HepG2 (cell line): ENCODE measurements at regions not wholly inside any gene's neighbourhood (a gene's known extent, or its start where the extent isn't known, plus 50 kb on each side); places are given as distances from the start of the nearest gene placed in this dataset.

ENCODE experiments used
- ATAC-seq: fragments of 200-7000 bp; cut with Tn5 transposase; 3 replicates; pipeline ENCODE4 v1.9.1; 2020; ENCODE audit warnings: mild to moderate bottlenecking, moderate library complexity
- BruUV-seq: library from RNA; stranded (reverse); fragments of 400-500 nt; replicated peaks from 2 replicates; lab custom pipeline; 2021; lab: Mats Ljungman, UMichigan
- CTCF ChIA-PET: fragments of 300-600 bp; formaldehyde crosslinking; extraction: SDS; loops from one replicate; lab custom pipeline; 2021; ENCODE audit warnings: low total read pairs, inconsistent platforms, low intra/inter-chr PET ratio; lab: Yijun Ruan, JAX
- POLR2A ChIA-PET: fragments of 350-600 bp; sonication (Branson Sonifier 250); formaldehyde crosslinking; loops from one replicate; lab custom pipeline; 2020; ENCODE audit warnings: antibody characterized with exemption, inconsistent platforms; lab: Yijun Ruan, JAX
- DNase-seq: peaks from one replicate; pipeline ENCODE4 v3.0.0-alpha.2; 2015; ENCODE audit warnings: low spot score
- FAIRE-seq: peaks from 3 replicates; lab custom pipeline; 2011; peaks lifted over from hg19 to GRCh38; lab: Jason Lieb, UNC
- H2AFZ ChIP-seq: one replicate; pipeline ENCODE4 v1.6.1; 2011; ENCODE audit warnings: low read length, inconsistent platforms
- H3K27ac ChIP-seq: fragments of 300-600 bp; 3 replicates; pipeline ENCODE4 v1.8.0; 2011; ENCODE audit warnings: mixed run types, mild to moderate bottlenecking, mixed read lengths, low read length, inconsistent platforms; ENCODE audit not compliant: insufficient read depth; ENCODE audit errors: extremely low read length
- H3K27me3 ChIP-seq, 2 experiments: fragments of 200-600 bp in 1 of 2; 2 replicates in 1 of 2; 3 replicates in 1 of 2; pipeline versions ENCODE4 v1.6.0 to v1.8.0; 2011; ENCODE audit warnings: low read length in 2 of 2, mild to moderate bottlenecking in 2 of 2, moderate library complexity in 2 of 2, inconsistent platforms in 1 of 2; ENCODE audit not compliant: insufficient read depth in 2 of 2, control insufficient read depth in 1 of 2
- H3K36me3 ChIP-seq, 2 experiments: fragments of 200-600 bp in 1 of 2; replicated peaks in 1 of 2; 2 replicates in 1 of 2; 3 replicates in 1 of 2; pipeline versions ENCODE4 v1.5.1 to v1.8.0; 2011; ENCODE audit warnings: low read length in 2 of 2, inconsistent platforms in 1 of 2; ENCODE audit not compliant: insufficient read depth in 2 of 2, control insufficient read depth in 1 of 2
- H3K4me1 ChIP-seq: 2 replicates; pipeline ENCODE4 v1.5.1; 2012; ENCODE audit warnings: low read length, inconsistent platforms; ENCODE audit not compliant: insufficient read depth
- H3K4me2 ChIP-seq: 2 replicates; pipeline ENCODE4 v1.6.0; 2011; ENCODE audit warnings: low read depth, low read length, inconsistent platforms
- H3K4me3 ChIP-seq, 3 experiments: fragments of 200-600 bp in 1 of 3; sonication (generic), shearing (Covaris generic) in 1 of 3; replicated peaks in 1 of 3; 2 replicates each; pipeline ENCODE4 v1.5.1; 2011 to 2016; ENCODE audit warnings: low read length in 3 of 3, inconsistent platforms in 2 of 3, low read depth in 2 of 3, mild to moderate bottlenecking in 2 of 3, control low read depth in 1 of 3, mixed read lengths in 1 of 3; ENCODE audit not compliant: insufficient read depth in 1 of 3
- H3K79me2 ChIP-seq: one replicate; pipeline ENCODE4 v1.6.1; 2011; ENCODE audit warnings: low read length, inconsistent platforms; ENCODE audit not compliant: insufficient read depth
- H3K9ac ChIP-seq: 2 replicates; pipeline ENCODE4 v1.6.0; 2011; ENCODE audit warnings: mild to moderate bottlenecking, low read depth, low read length, inconsistent platforms; ENCODE audit not compliant: insufficient read depth
- H3K9me3 ChIP-seq: 2 replicates; pipeline ENCODE4 v1.5.1; 2012; ENCODE audit warnings: mild to moderate bottlenecking, low read length
- H4K20me1 ChIP-seq: 2 replicates; pipeline ENCODE4 v1.6.0; 2011; ENCODE audit warnings: inconsistent platforms, mild to moderate bottlenecking, low read length, moderate library complexity; ENCODE audit not compliant: insufficient read depth
- HOXA3 ChIP-seq: sonication (generic); formaldehyde crosslinking; IDR thresholded peaks from 2 replicates; pipeline ENCODE4 v1.5.0; 2020; ENCODE audit warnings: missing genetic modification reagents
- IRX3 ChIP-seq: sonication (generic); formaldehyde crosslinking; IDR thresholded peaks from 2 replicates; pipeline ENCODE4 v1.8.1; 2023; ENCODE audit warnings: mild to moderate bottlenecking, low read depth, missing genetic modification reagents, borderline replicate concordance
- MTA3 ChIP-seq: sonication (generic); formaldehyde crosslinking; IDR thresholded peaks from 2 replicates; pipeline ENCODE4 v1.4.0; 2020; ENCODE audit warnings: missing genetic modification reagents
- RERE ChIP-seq: IDR thresholded peaks from 2 replicates; pipeline ENCODE4 v1.6.1; 2016; ENCODE audit warnings: low read depth, missing genetic modification reagents, missing compliant biosample characterization
- RFXANK ChIP-seq: IDR thresholded peaks from 2 replicates; pipeline ENCODE4 v1.6.1; 2016
- SP5 ChIP-seq: IDR thresholded peaks from 2 replicates; pipeline ENCODE4 v1.6.1; 2016; ENCODE audit warnings: low read depth, borderline replicate concordance
- ZBTB14 ChIP-seq: sonication (generic); formaldehyde crosslinking; IDR thresholded peaks from 2 replicates; pipeline ENCODE4 v1.4.0; 2020; ENCODE audit warnings: missing genetic modification reagents
- ZNF317 ChIP-seq: sonication (generic); formaldehyde crosslinking; IDR thresholded peaks from 2 replicates; pipeline ENCODE4 v1.5.0; 2020; ENCODE audit warnings: mild to moderate bottlenecking, missing genetic modification reagents
- ZNF615 ChIP-seq: sonication (generic); formaldehyde crosslinking; IDR thresholded peaks from 2 replicates; pipeline ENCODE4 v1.5.0; 2020; ENCODE audit warnings: mild to moderate bottlenecking, missing genetic modification reagents, borderline replicate concordance
- ZSCAN9 ChIP-seq: IDR thresholded peaks from 2 replicates; pipeline ENCODE4 v1.6.1; 2016; ENCODE audit warnings: borderline replicate concordance
- WGBS: methylation state at CpG from one replicate; pipeline ENCODE4 v1.1.6; 2017; ENCODE audit warnings: low lambda C conversion rate; 5-methylcytosine and 5-hydroxymethylcytosine counted together
- in situ Hi-C: cut with HindIII; loops from 2 replicates; pipeline ENCODE4 v1.10.0; 2017; ENCODE audit warnings: low pct_unique_long_range_greater_than_20kb; ENCODE audit not compliant: extremely low pct_ligation_motif_present
- intact Hi-C: fragments of 100-400 bp; cut with micrococcal nuclease; formaldehyde crosslinking; loops from one replicate; pipeline ENCODE4 v1.10.0; 2022; ENCODE audit not compliant: unreplicated experiment
- TF ChIP-seq, protein P1 (sequence below): sonication (generic); formaldehyde crosslinking; IDR thresholded peaks from 2 replicates; pipeline ENCODE4 v1.5.0; 2020; ENCODE audit warnings: missing genetic modification reagents
- TF ChIP-seq, protein P2 (sequence below), 2 experiments: sonication (generic) in 1 of 2; formaldehyde crosslinking in 1 of 2; IDR thresholded peaks; 2 replicates each; pipeline versions ENCODE4 v1.5.1 to v1.6.1; 2011 to 2020; ENCODE audit warnings: borderline replicate concordance in 1 of 2, low read depth in 1 of 2, low read length in 1 of 2, mild to moderate bottlenecking in 1 of 2, missing genetic modification reagents in 1 of 2, moderate library complexity in 1 of 2
- TF ChIP-seq, protein P3 (sequence below): IDR thresholded peaks from 2 replicates; pipeline ENCODE4 v1.6.1; 2018; ENCODE audit warnings: missing genetic modification reagents, mild to moderate bottlenecking, missing compliant biosample characterization

DNA sequence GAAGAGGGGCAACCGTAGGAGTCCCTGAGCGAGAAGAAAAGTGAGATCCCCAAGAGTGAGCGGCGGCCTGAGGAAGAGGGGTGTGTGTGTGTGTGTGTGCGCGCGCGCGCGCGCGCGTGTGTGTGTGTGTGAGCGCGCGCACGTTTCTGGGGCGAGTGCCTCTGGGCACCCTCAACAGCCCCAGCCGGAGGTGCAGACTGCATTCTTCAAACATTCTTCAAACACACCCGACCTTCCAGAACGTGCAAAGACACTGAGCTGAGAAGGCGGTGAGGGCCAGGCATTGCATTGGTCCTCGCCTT is 76.2 kb upstream of the FOXP4 start:
- H3K27me3 ChIP-seq = peaks cover 11 to 67% of the 10 kb centered on the region in 2 experiments
- H3K4me3 ChIP-seq = no peak overlapping the region
- POLR2A ChIA-PET = interaction anchor here (0.8 to 1.0 kb wide), 2 partner anchors 13 to 109 kb away, joined by 3 read pairs; no protein-coding TSS in a partner anchor
- DNase-seq (no peak), FAIRE-seq (no peak), ATAC-seq (no peak)
- BruUV-seq = no TSS peak
- CTCF ChIA-PET = no interaction called here
- in situ Hi-C loops = no loop called here
- no peak overlapping the region for H3K27ac ChIP-seq
- no peaks in the 10 kb centered on the region for H3K36me3 ChIP-seq
- intact Hi-C loops = no loop called here
- H3K9ac ChIP-seq = no peak overlapping the region
- H2AFZ ChIP-seq = no peak overlapping the region
- peaks cover 31% of the 10 kb centered on the region for H3K4me1 ChIP-seq
- no peaks in the 10 kb centered on the region for H3K79me2 ChIP-seq
- 71% methylated on average over 23 of the region's 23 CpGs for WGBS
- H3K4me2 ChIP-seq = no peak overlapping the region
- TF ChIP-seq ZNF317 (CRISPR knock-in tag) (no peak), ZNF615 (CRISPR knock-in tag) (no peak), ZSCAN9 (CRISPR knock-in tag) (no peak), RFXANK (CRISPR knock-in tag) (no peak), SP5 (CRISPR knock-in tag) (no peak), RERE (no peak), ZBTB14 (CRISPR knock-in tag) (no peak), HOXA3 (CRISPR knock-in tag) (no peak), IRX3 (no peak), MTA3 (CRISPR knock-in tag) (no peak)
- TF ChIP-seq, protein P1, sequence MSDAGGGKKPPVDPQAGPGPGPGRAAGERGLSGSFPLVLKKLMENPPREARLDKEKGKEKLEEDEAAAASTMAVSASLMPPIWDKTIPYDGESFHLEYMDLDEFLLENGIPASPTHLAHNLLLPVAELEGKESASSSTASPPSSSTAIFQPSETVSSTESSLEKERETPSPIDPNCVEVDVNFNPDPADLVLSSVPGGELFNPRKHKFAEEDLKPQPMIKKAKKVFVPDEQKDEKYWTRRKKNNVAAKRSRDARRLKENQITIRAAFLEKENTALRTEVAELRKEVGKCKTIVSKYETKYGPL (CRISPR knock-in tag) = no peak
- TF ChIP-seq, protein P2, sequence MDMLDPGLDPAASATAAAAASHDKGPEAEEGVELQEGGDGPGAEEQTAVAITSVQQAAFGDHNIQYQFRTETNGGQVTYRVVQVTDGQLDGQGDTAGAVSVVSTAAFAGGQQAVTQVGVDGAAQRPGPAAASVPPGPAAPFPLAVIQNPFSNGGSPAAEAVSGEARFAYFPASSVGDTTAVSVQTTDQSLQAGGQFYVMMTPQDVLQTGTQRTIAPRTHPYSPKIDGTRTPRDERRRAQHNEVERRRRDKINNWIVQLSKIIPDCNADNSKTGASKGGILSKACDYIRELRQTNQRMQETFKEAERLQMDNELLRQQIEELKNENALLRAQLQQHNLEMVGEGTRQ (IDR thresholded peaks at IDR 0.05; ENCODE audit: low read depth, low read length) = no peak
- TF ChIP-seq, protein P2 (CRISPR knock-in tag; IDR thresholded peaks at IDR 0.05; ENCODE audit: borderline replicate concordance) = no peak
- TF ChIP-seq, protein P3, sequence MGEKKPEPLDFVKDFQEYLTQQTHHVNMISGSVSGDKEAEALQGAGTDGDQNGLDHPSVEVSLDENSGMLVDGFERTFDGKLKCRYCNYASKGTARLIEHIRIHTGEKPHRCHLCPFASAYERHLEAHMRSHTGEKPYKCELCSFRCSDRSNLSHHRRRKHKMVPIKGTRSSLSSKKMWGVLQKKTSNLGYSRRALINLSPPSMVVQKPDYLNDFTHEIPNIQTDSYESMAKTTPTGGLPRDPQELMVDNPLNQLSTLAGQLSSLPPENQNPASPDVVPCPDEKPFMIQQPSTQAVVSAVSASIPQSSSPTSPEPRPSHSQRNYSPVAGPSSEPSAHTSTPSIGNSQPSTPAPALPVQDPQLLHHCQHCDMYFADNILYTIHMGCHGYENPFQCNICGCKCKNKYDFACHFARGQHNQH (CRISPR knock-in tag) = no peak
- H4K20me1 ChIP-seq = no peaks in the 10 kb centered on the region
- no peaks in the 10 kb centered on the region for H3K9me3 ChIP-seq
